Muscle layer of colon (tissue), 2 donors: ENCODE measurements at regions not wholly inside any gene's neighbourhood (a gene's known extent, or its start where the extent isn't known, plus 50 kb on each side); places are given as distances from the start of the nearest gene placed in this dataset.

Experiments
- H3K27ac ChIP-seq: one replicate; pipeline ENCODE4 v1.7.0; 2013; ENCODE audit warnings: low read depth, mild to moderate bottlenecking, low read length, moderate library complexity
- H3K27me3 ChIP-seq, 2 donors: one replicate each; pipeline ENCODE4 v1.7.0; 2013; ENCODE audit warnings: low read length in 2 of 2, mild to moderate bottlenecking in 2 of 2; ENCODE audit not compliant: insufficient read depth in 2 of 2, control insufficient read depth in 1 of 2
- H3K36me3 ChIP-seq: one replicate; pipeline ENCODE4 v1.7.0; 2013; ENCODE audit warnings: mild to moderate bottlenecking, low read length; ENCODE audit not compliant: insufficient read depth
- H3K4me1 ChIP-seq: one replicate; pipeline ENCODE4 v1.7.0; 2013; ENCODE audit warnings: mild to moderate bottlenecking, low read length; ENCODE audit not compliant: insufficient read depth
- H3K4me3 ChIP-seq, 2 donors: one replicate each; pipeline ENCODE4 v1.7.0; 2013; ENCODE audit warnings: low read length in 2 of 2, low read depth in 1 of 2, mild to moderate bottlenecking in 1 of 2, moderate library complexity in 1 of 2
- H3K9ac ChIP-seq: one replicate; pipeline ENCODE4 v1.7.0; 2013; ENCODE audit warnings: low read length
- H3K9me3 ChIP-seq: one replicate; pipeline ENCODE4 v1.7.0; 2013; ENCODE audit warnings: mild to moderate bottlenecking, low read length
- donor health status: abdominal sarcoma.
- donor health status: Adenocarcinoma of cecum.

GRCh38 chr3:117263270-117263669 lies 553.7 kb downstream of the TUSC7 start:
- no peak overlapping the region for H3K27ac ChIP-seq
- H3K4me1 ChIP-seq = no peaks in the 10 kb centered on the region
- H3K4me3 ChIP-seq = no peak overlapping the region
- no peak overlapping the region for H3K9ac ChIP-seq
- no peaks in the 10 kb centered on the region for H3K27me3 ChIP-seq
- no peaks in the 10 kb centered on the region for H3K9me3 ChIP-seq
- no peaks in the 10 kb centered on the region for H3K36me3 ChIP-seq

DNA sequence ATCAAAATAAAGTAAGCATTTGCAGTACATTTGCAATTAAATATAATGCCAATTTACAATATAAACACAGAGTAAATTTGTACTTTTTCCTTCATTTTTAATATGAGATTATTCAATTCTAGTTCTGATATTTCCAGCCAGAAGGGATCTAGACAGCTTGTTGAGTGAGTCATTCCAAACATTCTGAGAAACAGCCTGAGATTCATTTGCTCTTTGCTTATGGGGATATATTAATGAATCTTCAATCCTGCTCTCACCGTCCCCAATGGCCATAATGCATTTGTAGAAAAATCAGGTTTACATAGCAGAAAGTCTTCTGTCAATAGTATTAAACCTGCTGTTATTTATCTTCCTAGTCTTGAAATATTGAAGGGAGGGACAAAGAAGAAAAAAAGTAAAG lies 554.2 kb downstream of the TUSC7 start:
- H3K9ac ChIP-seq = no peak overlapping the region
- H3K4me1 ChIP-seq = no peaks in the 10 kb centered on the region
- no peaks in the 10 kb centered on the region for H3K9me3 ChIP-seq
- H3K27ac ChIP-seq = no peak overlapping the region
- no peaks in the 10 kb centered on the region for H3K27me3 ChIP-seq
- no peaks in the 10 kb centered on the region for H3K36me3 ChIP-seq
- H3K4me3 ChIP-seq = no peak overlapping the region

DNA sequence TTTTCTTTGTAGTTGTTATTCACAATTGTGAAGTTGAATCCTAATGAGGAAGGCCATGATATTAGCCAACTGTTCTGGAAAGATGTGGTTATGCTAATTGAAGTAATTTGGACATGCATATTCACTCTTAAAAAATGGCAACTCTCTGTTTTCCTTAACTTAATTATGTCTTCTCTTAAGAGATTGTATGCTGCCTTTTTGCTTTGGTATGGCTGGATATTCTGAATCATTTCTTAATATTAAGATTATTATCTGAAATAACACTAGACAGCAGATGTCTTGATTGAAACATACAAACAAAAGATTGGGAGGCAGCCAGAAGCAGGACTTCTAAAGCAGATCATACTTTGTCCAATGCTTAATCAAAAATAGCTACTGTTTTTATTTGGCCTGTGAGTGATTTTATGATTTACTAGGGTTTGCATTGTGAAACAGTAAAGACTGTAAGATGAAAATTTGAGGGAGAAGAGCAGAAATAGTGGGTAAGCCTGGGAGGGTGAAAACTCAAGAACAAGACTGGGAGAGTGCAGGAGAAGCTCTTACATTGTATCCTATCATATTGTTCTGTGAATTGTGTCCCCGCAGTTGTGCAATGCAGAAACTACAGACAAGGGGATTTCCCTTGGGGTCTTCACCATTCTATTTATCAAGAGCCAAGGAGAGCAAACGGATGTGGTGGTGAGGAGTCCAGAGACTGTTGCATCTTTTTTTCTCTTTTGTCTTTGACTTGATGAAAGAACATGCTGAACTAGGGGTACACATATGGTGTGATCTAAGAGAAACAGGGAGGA lies 554.8 kb downstream of the TUSC7 start:
- Histone ChIP-seq H3K9ac (no peak overlapping the region), H3K4me1 (no peaks in the 10 kb centered on the region), H3K27me3 (no peaks in the 10 kb centered on the region), H3K36me3 (no peaks in the 10 kb centered on the region), H3K27ac (no peak overlapping the region), H3K4me3 (no peak overlapping the region), H3K9me3 (no peaks in the 10 kb centered on the region)

- no peaks in the 10 kb centered on the region for H3K4me1 ChIP-seq
- H3K27me3 ChIP-seq = no peaks in the 10 kb centered on the region
- no peaks in the 10 kb centered on the region for H3K36me3 ChIP-seq
- no peak overlapping the region for H3K27ac ChIP-seq
- H3K9me3 ChIP-seq = no peaks in the 10 kb centered on the region
- H3K9ac ChIP-seq = no peak overlapping the region
- no peak overlapping the region for H3K4me3 ChIP-seq
Measured at GRCh38 chr3:117266806-117267205, 557.2 kb downstream of the TUSC7 start.

DNA sequence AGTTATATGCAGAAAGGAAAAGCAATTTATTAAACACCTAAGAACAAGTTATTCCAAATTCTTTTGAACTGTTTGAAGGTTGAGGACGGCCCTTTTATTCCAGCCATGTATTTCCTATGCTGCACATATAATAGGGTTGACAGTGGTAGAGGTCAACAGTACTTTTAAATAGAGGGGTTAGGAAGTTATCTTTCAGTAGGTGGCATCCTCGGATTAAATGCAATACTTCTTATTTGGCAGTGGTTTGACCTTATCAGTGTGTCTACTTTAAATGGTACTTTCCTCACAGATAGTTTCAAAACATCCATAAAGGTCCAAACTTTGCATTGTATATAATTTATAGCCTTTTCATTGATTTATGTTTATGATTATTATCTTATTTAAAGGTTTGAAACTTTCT lies 558.7 kb downstream of the TUSC7 start:
- no peaks in the 10 kb centered on the region for H3K4me1 ChIP-seq
- H3K9me3 ChIP-seq = no peaks in the 10 kb centered on the region
- H3K4me3 ChIP-seq = no peak overlapping the region
- no peak overlapping the region for H3K27ac ChIP-seq
- no peak overlapping the region for H3K9ac ChIP-seq
- no peaks in the 10 kb centered on the region for H3K27me3 ChIP-seq
- H3K36me3 ChIP-seq = no peaks in the 10 kb centered on the region

DNA sequence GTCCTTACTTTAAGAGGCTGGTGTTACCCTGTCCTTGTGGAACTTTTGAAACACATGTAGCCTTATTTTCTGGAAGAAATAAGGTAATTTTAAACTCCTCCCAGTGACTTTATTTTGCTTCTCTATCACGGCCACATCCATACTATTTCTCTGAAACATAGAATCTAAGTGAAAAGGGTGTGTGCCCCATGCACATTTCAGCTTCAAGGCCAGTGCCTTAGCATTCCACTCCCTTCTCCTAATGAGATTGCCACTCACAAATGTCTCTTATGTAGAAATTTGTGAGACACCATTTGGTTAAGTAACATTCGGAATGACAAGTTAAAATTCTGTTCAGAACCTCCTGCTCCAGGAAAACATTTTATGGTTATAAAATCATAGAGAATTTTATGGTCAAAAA lies 562.7 kb downstream of the TUSC7 start:
- Histone ChIP-seq H3K27ac (no peak overlapping the region), H3K9ac (no peak overlapping the region), H3K36me3 (no peaks in the 10 kb centered on the region), H3K4me1 (no peaks in the 10 kb centered on the region), H3K4me3 (no peak overlapping the region), H3K27me3 (no peaks in the 10 kb centered on the region), H3K9me3 (no peaks in the 10 kb centered on the region)

DNA sequence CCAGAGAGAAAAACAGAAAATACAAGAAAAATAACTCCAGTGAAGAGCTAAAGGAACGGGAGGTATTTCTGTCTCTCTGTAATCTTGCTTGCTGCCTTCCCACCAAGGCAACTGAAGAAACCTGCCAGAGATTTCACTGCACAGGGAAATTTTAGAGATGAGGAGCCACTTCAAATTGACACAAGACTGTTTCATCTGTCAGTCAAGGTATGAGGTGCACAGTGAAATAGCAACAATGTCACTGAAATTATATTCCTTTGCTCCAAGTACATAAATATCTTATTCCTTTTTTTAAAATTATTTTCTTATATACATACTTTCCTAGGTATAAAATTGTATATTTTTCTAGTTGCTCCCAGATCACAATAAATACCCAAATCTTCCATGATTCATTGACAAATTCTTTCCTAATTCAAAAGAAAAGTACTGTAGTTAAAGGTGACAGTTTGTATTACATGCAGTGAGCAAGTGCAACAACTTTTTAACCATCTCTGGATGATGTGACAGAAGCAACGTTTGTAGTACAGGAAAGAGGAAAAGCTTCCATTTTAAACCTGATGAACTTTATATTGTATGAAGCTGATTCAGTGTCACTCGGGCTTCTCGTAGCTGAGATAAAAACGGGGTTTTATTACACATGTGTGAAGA lies 563.4 kb downstream of the TUSC7 start:
- H3K27ac ChIP-seq = no peak overlapping the region
- no peaks in the 10 kb centered on the region for H3K9me3 ChIP-seq
- H3K27me3 ChIP-seq = no peaks in the 10 kb centered on the region
- no peak overlapping the region for H3K9ac ChIP-seq
- no peaks in the 10 kb centered on the region for H3K36me3 ChIP-seq
- no peaks in the 10 kb centered on the region for H3K4me1 ChIP-seq
- no peak overlapping the region for H3K4me3 ChIP-seq

DNA sequence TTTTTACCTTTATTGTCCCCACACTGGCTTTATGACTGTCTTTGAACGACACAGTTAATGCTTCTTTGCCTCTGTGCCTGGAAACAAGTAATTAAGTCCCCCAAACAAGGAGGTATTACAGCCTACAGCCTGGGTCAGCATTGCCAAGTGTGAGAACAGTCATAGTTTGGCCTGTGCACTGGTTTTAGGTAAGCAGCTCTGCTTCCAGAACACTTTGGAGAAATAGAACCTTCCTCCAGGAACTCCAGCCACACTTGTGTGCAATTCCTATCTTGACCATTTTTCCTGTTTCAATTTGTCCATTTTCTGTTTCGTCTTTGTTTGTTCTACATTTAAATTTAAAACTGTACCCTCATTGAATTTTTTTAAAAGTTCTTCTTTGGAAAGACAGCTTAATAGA lies 568.2 kb downstream of the TUSC7 start:
- H3K27ac ChIP-seq = no peak overlapping the region
- no peaks in the 10 kb centered on the region for H3K9me3 ChIP-seq
- peaks cover 6% of the 10 kb centered on the region for H3K4me1 ChIP-seq
- H3K36me3 ChIP-seq = no peaks in the 10 kb centered on the region
- no peak overlapping the region for H3K9ac ChIP-seq
- no peaks in the 10 kb centered on the region for H3K27me3 ChIP-seq
- no peak overlapping the region for H3K4me3 ChIP-seq

GRCh38 chr3:117278424-117279190 lies 569.0 kb downstream of the TUSC7 start:
- H3K27ac ChIP-seq = no peak overlapping the region
- no peaks in the 10 kb centered on the region for H3K36me3 ChIP-seq
- H3K4me1 ChIP-seq = peaks cover 6% of the 10 kb centered on the region
- no peak overlapping the region for H3K9ac ChIP-seq
- H3K9me3 ChIP-seq = no peaks in the 10 kb centered on the region
- no peaks in the 10 kb centered on the region for H3K27me3 ChIP-seq
- H3K4me3 ChIP-seq = no peak overlapping the region

DNA sequence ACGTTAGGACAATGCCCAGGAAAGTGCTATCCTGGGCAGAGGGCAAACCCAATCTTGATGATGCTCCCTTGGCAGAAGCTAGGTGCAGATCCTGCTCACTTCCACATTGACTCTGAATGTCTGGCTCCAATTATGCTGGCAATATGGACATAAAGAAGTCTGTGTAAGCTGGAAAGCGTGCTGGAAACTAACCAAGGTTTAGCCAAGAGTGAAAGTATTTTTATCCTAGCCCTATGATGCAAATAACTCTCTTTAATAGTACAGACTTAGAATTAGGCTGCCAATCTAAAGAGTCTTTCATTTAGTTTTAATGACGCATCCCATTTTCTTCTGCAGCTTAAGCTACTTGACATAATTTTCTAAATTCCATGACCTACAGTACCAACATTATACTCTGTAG lies 571.8 kb downstream of the TUSC7 start:
- peaks cover 6% of the 10 kb centered on the region for H3K4me1 ChIP-seq
- H3K27ac ChIP-seq = no peak overlapping the region
- no peaks in the 10 kb centered on the region for H3K27me3 ChIP-seq
- no peak overlapping the region for H3K4me3 ChIP-seq
- H3K9me3 ChIP-seq = no peaks in the 10 kb centered on the region
- H3K36me3 ChIP-seq = no peaks in the 10 kb centered on the region
- H3K9ac ChIP-seq = no peak overlapping the region

DNA sequence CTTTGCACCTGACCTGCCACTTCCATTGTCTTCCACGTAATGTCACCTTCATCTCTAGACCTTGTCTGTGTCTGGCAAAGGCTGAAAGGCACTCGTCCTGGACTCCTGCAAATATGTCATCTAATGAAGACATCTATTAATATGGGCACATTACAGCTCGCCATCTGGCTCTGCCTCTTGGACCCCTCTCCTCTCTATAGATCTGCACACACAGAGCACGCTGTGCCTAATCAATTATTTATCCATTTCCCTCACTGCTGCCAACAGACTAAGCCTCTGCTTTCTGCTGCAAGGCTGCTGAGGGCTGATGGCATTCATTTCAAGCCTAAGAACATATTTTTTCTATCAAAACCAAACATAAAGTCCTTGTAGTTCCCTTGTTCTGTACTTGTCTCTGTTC lies 573.0 kb downstream of the TUSC7 start:
- Histone ChIP-seq H3K9ac (no peak overlapping the region), H3K27me3 (no peaks in the 10 kb centered on the region), H3K4me1 (peaks cover 6% of the 10 kb centered on the region), H3K9me3 (no peaks in the 10 kb centered on the region), H3K27ac (no peak overlapping the region), H3K4me3 (no peak overlapping the region), H3K36me3 (no peaks in the 10 kb centered on the region)
